ENCODE measurements at regions not wholly inside any gene's neighbourhood (a gene's known extent, or its start where the extent isn't known, plus 50 kb on each side); places are given as distances from the start of the nearest gene placed in this dataset.
"Not testable (repeated sequence)": the region's sequence is repeated elsewhere in the genome, so short reads cannot be mapped to it uniquely, and the experiment has no call there.

- not testable (repeated sequence) for DNase-seq
Observed at GRCh38 chr1:83455753-83456152, 543.2 kb downstream of the TTLL7 start.

GRCh38 chr1:83445873-83446272 is 553.1 kb downstream of the TTLL7 start:
- DNase-seq, result not testable (repeated sequence)

GRCh38 chr1:83442412-83442811 is 556.5 kb downstream of the TTLL7 start:
- DNase-seq, result not testable (repeated sequence)

- not testable (repeated sequence) for DNase-seq
Observed at GRCh38 chr1:83440586-83440985, 558.3 kb downstream of the TTLL7 start.

- not testable (repeated sequence) for DNase-seq
Observed at GRCh38 chr1:83440021-83440420, 558.9 kb downstream of the TTLL7 start.

GRCh38 chr1:83438316-83438715 is 560.6 kb downstream of the TTLL7 start:
- DNase-seq, result not testable (repeated sequence)

GRCh38 chr1:83435336-83435735 is 563.6 kb downstream of the TTLL7 start:
- DNase-seq, result not testable (repeated sequence)

- not testable (repeated sequence) for DNase-seq
Observed at GRCh38 chr1:83427566-83427965, 571.4 kb downstream of the TTLL7 start.

- DNase-seq, result not testable (repeated sequence)
Observed at GRCh38 chr1:83423382-83423781, 575.5 kb downstream of the TTLL7 start.

- no peak for DNase-seq
Observed at GRCh38 chr1:83418558-83418957, 580.4 kb downstream of the TTLL7 start.

- not testable (repeated sequence) for DNase-seq
Observed at GRCh38 chr1:83413839-83414107, 585.2 kb downstream of the TTLL7 start.

GRCh38 chr1:83410746-83411413 is 588.1 kb downstream of the TTLL7 start:
- DNase-seq, result not testable (repeated sequence)

- DNase-seq, result not testable (repeated sequence)
Observed at GRCh38 chr1:83406693-83407371, 592.1 kb downstream of the TTLL7 start.

- DNase-seq, result not testable (repeated sequence)
Observed at GRCh38 chr1:83405789-83406188, 593.1 kb downstream of the TTLL7 start.

GRCh38 chr1:83403500-83403899 is 595.4 kb downstream of the TTLL7 start:
- not testable (repeated sequence) for DNase-seq

GRCh38 chr1:83401146-83401545 is 597.8 kb downstream of the TTLL7 start:
- not testable (repeated sequence) for DNase-seq

- not testable (repeated sequence) for DNase-seq
Observed at GRCh38 chr1:83400173-83400572, 598.8 kb downstream of the TTLL7 start.

GRCh38 chr1:83398125-83398524 is 600.8 kb downstream of the TTLL7 start:
- not testable (repeated sequence) for DNase-seq

GRCh38 chr1:83395130-83395529 is 603.8 kb downstream of the TTLL7 start:
- not testable (repeated sequence) for DNase-seq

- not testable (repeated sequence) for DNase-seq
Observed at GRCh38 chr1:83386946-83387345, 612.0 kb downstream of the TTLL7 start.

- not testable (repeated sequence) for DNase-seq
Observed at GRCh38 chr1:83383107-83383506, 615.8 kb downstream of the TTLL7 start.

- not testable (repeated sequence) for DNase-seq
Observed at GRCh38 chr1:83373018-83373417, 625.9 kb downstream of the TTLL7 start.

GRCh38 chr1:83369853-83370252 is 629.1 kb downstream of the TTLL7 start:
- not testable (repeated sequence) for DNase-seq

- DNase-seq, result not testable (repeated sequence)
Observed at GRCh38 chr1:83365320-83365719, 633.6 kb downstream of the TTLL7 start.

Data from femur (tissue), 1 donor.